ENCODE measurements at regions not wholly inside any gene's neighbourhood (a gene's known extent, or its start where the extent isn't known, plus 50 kb on each side); places are given as distances from the start of the nearest gene placed in this dataset.

DNA sequence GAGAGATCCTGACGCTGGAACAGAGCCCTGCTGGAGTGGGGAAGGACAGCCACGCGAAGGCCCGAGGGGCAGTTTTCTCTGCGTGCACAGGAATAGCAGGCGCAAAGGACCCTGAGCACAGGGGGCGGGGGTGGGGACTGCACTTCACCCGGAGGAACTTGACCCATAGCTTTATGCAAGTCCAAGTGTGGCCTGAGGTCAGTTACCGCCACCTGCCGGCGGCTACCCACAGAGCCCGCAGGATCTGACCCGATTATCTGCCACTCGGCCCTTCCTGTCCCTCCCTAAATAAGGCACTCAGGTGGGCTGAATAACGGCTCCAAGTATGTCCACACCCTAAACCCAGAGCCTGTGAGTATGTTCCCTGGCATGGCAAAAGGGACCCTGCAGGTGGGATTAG lies 65.4 kb upstream of the FCN1 start:
- TF ChIP-seq, protein P1, sequence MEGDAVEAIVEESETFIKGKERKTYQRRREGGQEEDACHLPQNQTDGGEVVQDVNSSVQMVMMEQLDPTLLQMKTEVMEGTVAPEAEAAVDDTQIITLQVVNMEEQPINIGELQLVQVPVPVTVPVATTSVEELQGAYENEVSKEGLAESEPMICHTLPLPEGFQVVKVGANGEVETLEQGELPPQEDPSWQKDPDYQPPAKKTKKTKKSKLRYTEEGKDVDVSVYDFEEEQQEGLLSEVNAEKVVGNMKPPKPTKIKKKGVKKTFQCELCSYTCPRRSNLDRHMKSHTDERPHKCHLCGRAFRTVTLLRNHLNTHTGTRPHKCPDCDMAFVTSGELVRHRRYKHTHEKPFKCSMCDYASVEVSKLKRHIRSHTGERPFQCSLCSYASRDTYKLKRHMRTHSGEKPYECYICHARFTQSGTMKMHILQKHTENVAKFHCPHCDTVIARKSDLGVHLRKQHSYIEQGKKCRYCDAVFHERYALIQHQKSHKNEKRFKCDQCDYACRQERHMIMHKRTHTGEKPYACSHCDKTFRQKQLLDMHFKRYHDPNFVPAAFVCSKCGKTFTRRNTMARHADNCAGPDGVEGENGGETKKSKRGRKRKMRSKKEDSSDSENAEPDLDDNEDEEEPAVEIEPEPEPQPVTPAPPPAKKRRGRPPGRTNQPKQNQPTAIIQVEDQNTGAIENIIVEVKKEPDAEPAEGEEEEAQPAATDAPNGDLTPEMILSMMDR (conservative IDR thresholded peaks at IDR 0.05; ENCODE audit: low read depth, low read length) = 0 out of 2 replicates have a peak, but pooled peaks have one; percentile 25
- no peak for TF ChIP-seq EZH2phosphoT487 (IDR thresholded peaks at IDR 0.05; ENCODE audit: borderline replicate concordance, low read length)
- TF ChIP-seq EZH2 (IDR thresholded peaks at IDR 0.05; ENCODE audit: low read length, unreplicated experiment) = no peak

All from PC-3 (cell line).